ENCODE measurements at regions not wholly inside any gene's neighbourhood (a gene's known extent, or its start where the extent isn't known, plus 50 kb on each side); places are given as distances from the start of the nearest gene placed in this dataset.

- no peak overlapping the region for H3K4me3 ChIP-seq
- no peak for ATAC-seq
- no peak for TF ChIP-seq CTCF (IDR thresholded peaks at IDR 0.05)
- H3K9me3 ChIP-seq = no peaks in the 10 kb centered on the region
- intact Hi-C loops (cut with DNase I, micrococcal nuclease) = no loop called here
- no peaks in the 10 kb centered on the region for H3K36me3 ChIP-seq (ENCODE audit: low read depth)
- no peaks in the 10 kb centered on the region for H3K4me1 ChIP-seq (ENCODE audit: low read depth)
- no peak for DNase-seq
Measured at GRCh38 chr12:77617818-77618217, 212.9 kb upstream of the NAV3 start.

- DNase-seq (no peak), ATAC-seq (no peak)
- intact Hi-C loops (cut with DNase I, micrococcal nuclease) = no loop called here
- Histone ChIP-seq H3K9me3 (no peaks in the 10 kb centered on the region), H3K4me3 (no peak overlapping the region), H3K36me3 (ENCODE audit: low read depth) (no peaks in the 10 kb centered on the region), H3K4me1 (ENCODE audit: low read depth) (no peaks in the 10 kb centered on the region)
- no peak for TF ChIP-seq CTCF (IDR thresholded peaks at IDR 0.05)
Measured at GRCh38 chr12:77615332-77615731, 215.4 kb upstream of the NAV3 start.

GRCh38 chr12:77613411-77613810, 217.3 kb upstream of the NAV3 start:
- no peaks in the 10 kb centered on the region for H3K4me1 ChIP-seq (ENCODE audit: low read depth)
- no peak for TF ChIP-seq CTCF (IDR thresholded peaks at IDR 0.05)
- no peak for DNase-seq
- no peaks in the 10 kb centered on the region for H3K36me3 ChIP-seq (ENCODE audit: low read depth)
- H3K9me3 ChIP-seq = no peaks in the 10 kb centered on the region
- ATAC-seq = no peak
- intact Hi-C loops (cut with DNase I, micrococcal nuclease) = no loop called here
- H3K4me3 ChIP-seq = no peak overlapping the region

GRCh38 chr12:77610446-77610845, 220.2 kb upstream of the NAV3 start:
- Histone ChIP-seq H3K4me3 (no peak overlapping the region), H3K36me3 (ENCODE audit: low read depth) (no peaks in the 10 kb centered on the region), H3K9me3 (no peaks in the 10 kb centered on the region), H3K4me1 (ENCODE audit: low read depth) (no peaks in the 10 kb centered on the region)
- ATAC-seq = no peak
- TF ChIP-seq CTCF (IDR thresholded peaks at IDR 0.05) = no peak
- intact Hi-C loops (cut with DNase I, micrococcal nuclease) = no loop called here
- no peak for DNase-seq

- Histone ChIP-seq H3K4me3 (no peak overlapping the region), H3K4me1 (ENCODE audit: low read depth) (no peaks in the 10 kb centered on the region), H3K9me3 (no peaks in the 10 kb centered on the region), H3K36me3 (ENCODE audit: low read depth) (no peaks in the 10 kb centered on the region)
- no peak for DNase-seq
- no peak for TF ChIP-seq CTCF (IDR thresholded peaks at IDR 0.05)
- intact Hi-C loops (cut with DNase I, micrococcal nuclease) = no loop called here
- ATAC-seq = no peak
Measured at GRCh38 chr12:77609016-77609415, 221.7 kb upstream of the NAV3 start.

- no peak for TF ChIP-seq CTCF (IDR thresholded peaks at IDR 0.05)
- DNase-seq (no peak), ATAC-seq (no peak)
- no peaks in the 10 kb centered on the region for H3K9me3 ChIP-seq
- H3K4me1 ChIP-seq (ENCODE audit: low read depth) = no peaks in the 10 kb centered on the region
- H3K4me3 ChIP-seq = no peak overlapping the region
- intact Hi-C loops (cut with DNase I, micrococcal nuclease) = no loop called here
- H3K36me3 ChIP-seq (ENCODE audit: low read depth) = no peaks in the 10 kb centered on the region
Measured at GRCh38 chr12:77608271-77608824, 222.3 kb upstream of the NAV3 start.

All from mucosa of descending colon (tissue), 3 donors.